ENCODE measurements at regions not wholly inside any gene's neighbourhood (a gene's known extent, or its start where the extent isn't known, plus 50 kb on each side); places are given as distances from the start of the nearest gene placed in this dataset.
"Not testable (repeated sequence)": the region's sequence is repeated elsewhere in the genome, so short reads cannot be mapped to it uniquely, and the experiment has no call there.

GRCh38 chr3:3902161-3902560 lies 102.9 kb downstream of the LRRN1 start:
- FAIRE-seq (no peak), DNase-seq (ENCODE audit: insufficient read length, low spot score) (no peak)
- TF ChIP-seq POLR2A (IDR thresholded peaks at IDR 0.05; ENCODE audit: low read depth, low read length) = no peak

GRCh38 chr3:3906171-3906570 lies 106.9 kb downstream of the LRRN1 start:
- TF ChIP-seq POLR2A (IDR thresholded peaks at IDR 0.05; ENCODE audit: low read depth, low read length) = no peak
- no peak for FAIRE-seq
- DNase-seq (ENCODE audit: insufficient read length, low spot score) = no peak

GRCh38 chr3:3907023-3907422 lies 107.8 kb downstream of the LRRN1 start:
- no peak for DNase-seq (ENCODE audit: insufficient read length, low spot score)
- FAIRE-seq = no peak
- no peak for TF ChIP-seq POLR2A (IDR thresholded peaks at IDR 0.05; ENCODE audit: low read depth, low read length)

GRCh38 chr3:3918763-3919162 lies 119.5 kb downstream of the LRRN1 start:
- no peak for TF ChIP-seq POLR2A (IDR thresholded peaks at IDR 0.05; ENCODE audit: low read depth, low read length)
- FAIRE-seq (no peak), DNase-seq (ENCODE audit: insufficient read length, low spot score) (no peak)

- FAIRE-seq = no peak
Measured at GRCh38 chr3:3919316-3919715, 120.1 kb downstream of the LRRN1 start.

GRCh38 chr3:3923619-3924018 lies 124.4 kb downstream of the LRRN1 start:
- DNase-seq (ENCODE audit: insufficient read length, low spot score) (no peak), FAIRE-seq (no peak)
- no peak for TF ChIP-seq POLR2A (IDR thresholded peaks at IDR 0.05; ENCODE audit: low read depth, low read length)

More at GRCh38 chr3:3919316-3919715, 120.1 kb downstream of the LRRN1 start:
- no peak for TF ChIP-seq POLR2A (IDR thresholded peaks at IDR 0.05; ENCODE audit: low read depth, low read length)
- DNase-seq (ENCODE audit: insufficient read length, low spot score) = no peak

GRCh38 chr3:3927198-3927597 lies 128.0 kb downstream of the LRRN1 start:
- DNase-seq (ENCODE audit: insufficient read length, low spot score) (no peak), FAIRE-seq (no peak)
- no peak for TF ChIP-seq POLR2A (IDR thresholded peaks at IDR 0.05; ENCODE audit: low read depth, low read length)

GRCh38 chr3:3927965-3928364 lies 128.7 kb downstream of the LRRN1 start:
- no peak for DNase-seq (ENCODE audit: insufficient read length, low spot score)
- TF ChIP-seq POLR2A (IDR thresholded peaks at IDR 0.05; ENCODE audit: low read depth, low read length) = no peak
- no peak for FAIRE-seq

GRCh38 chr3:3941380-3941779 lies 142.1 kb downstream of the LRRN1 start:
- not testable (repeated sequence) for DNase-seq (ENCODE audit: insufficient read length, low spot score); FAIRE-seq

- FAIRE-seq (no peak), DNase-seq (ENCODE audit: insufficient read length, low spot score) (no peak)
- no peak for TF ChIP-seq POLR2A (IDR thresholded peaks at IDR 0.05; ENCODE audit: low read depth, low read length)
Measured at GRCh38 chr3:3951071-3951470, 151.8 kb downstream of the LRRN1 start.

- no peak for FAIRE-seq
- no peak for TF ChIP-seq POLR2A (IDR thresholded peaks at IDR 0.05; ENCODE audit: low read depth, low read length)
Measured at GRCh38 chr3:3951501-3951900, 152.3 kb downstream of the LRRN1 start.

GRCh38 chr3:3962867-3963266 lies 163.6 kb downstream of the LRRN1 start:
- not testable (repeated sequence) for DNase-seq (ENCODE audit: insufficient read length, low spot score)

More at GRCh38 chr3:3951501-3951900, 152.3 kb downstream of the LRRN1 start:
- no peak for DNase-seq (ENCODE audit: insufficient read length, low spot score)

GRCh38 chr3:3984053-3984452 lies 184.8 kb downstream of the LRRN1 start:
- FAIRE-seq = no peak
- TF ChIP-seq POLR2A (IDR thresholded peaks at IDR 0.05; ENCODE audit: low read depth, low read length) = no peak
- no peak for DNase-seq (ENCODE audit: insufficient read length, low spot score)

More at GRCh38 chr3:3962867-3963266, 163.6 kb downstream of the LRRN1 start:
- FAIRE-seq = not testable (repeated sequence)

GRCh38 chr3:3991598-3991997 lies 192.4 kb downstream of the LRRN1 start:
- DNase-seq (ENCODE audit: insufficient read length, low spot score) = no peak
- TF ChIP-seq POLR2A (IDR thresholded peaks at IDR 0.05; ENCODE audit: low read depth, low read length) = no peak
- no peak for FAIRE-seq

- no peak for TF ChIP-seq POLR2A (IDR thresholded peaks at IDR 0.05; ENCODE audit: low read depth, low read length)
- no peak for FAIRE-seq
Measured at GRCh38 chr3:3992312-3992874, 193.2 kb downstream of the LRRN1 start.

More at GRCh38 chr3:3992312-3992874, 193.2 kb downstream of the LRRN1 start:
- DNase-seq (ENCODE audit: insufficient read length, low spot score) = no peak

Data from H54 (cell line).